HEK293T (cell line): ENCODE measurements at regions not wholly inside any gene's neighbourhood (a gene's known extent, or its start where the extent isn't known, plus 50 kb on each side); places are given as distances from the start of the nearest gene placed in this dataset.

Experiments used
- BHLHE40 ChIP-seq: fragments of 450-650 bp; IDR thresholded peaks from 2 replicates; pipeline ENCODE4 v1.6.1; 2016; ENCODE audit warnings: mild to moderate bottlenecking, moderate library complexity, borderline replicate concordance
- HDGF ChIP-seq: fragments of 450-650 bp; IDR thresholded peaks from 2 replicates; pipeline ENCODE4 v1.6.1; 2017; ENCODE audit warnings: antibody characterized with exemption, borderline replicate concordance
- SP1 ChIP-seq: fragments of 450-650 bp; IDR thresholded peaks from 2 replicates; pipeline ENCODE4 v1.6.1; 2017
- TARDBP ChIP-seq: fragments of 450-650 bp; IDR thresholded peaks from 2 replicates; pipeline ENCODE4 v1.6.1; 2016

DNA sequence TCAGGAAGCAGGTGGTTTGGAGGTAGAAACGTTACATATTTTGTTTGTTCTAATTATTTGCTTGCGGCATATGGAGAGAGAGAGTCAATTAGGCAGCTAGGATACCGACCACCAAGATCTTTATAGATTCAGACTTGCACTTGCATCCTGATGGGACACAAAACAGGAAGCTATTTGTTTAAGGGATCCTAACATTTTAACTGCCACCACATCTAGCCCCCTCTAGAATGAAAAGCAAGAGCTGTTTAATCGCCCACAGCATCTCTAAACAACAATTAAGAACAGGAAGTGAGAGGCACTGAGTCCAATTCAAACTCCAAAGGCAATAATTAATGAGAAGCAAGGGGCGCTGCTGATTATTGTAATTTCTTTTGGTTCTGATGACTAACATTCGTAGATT, 182.0 kb upstream of the LINC00305 start:
- TF ChIP-seq SP1, result no peak
- TF ChIP-seq TARDBP, result no peak
- TF ChIP-seq BHLHE40, result no peak
- no peak for TF ChIP-seq HDGF
